ENCODE measurements at regions not wholly inside any gene's neighbourhood (a gene's known extent, or its start where the extent isn't known, plus 50 kb on each side); places are given as distances from the start of the nearest gene placed in this dataset.

- TF ChIP-seq CTCF (IDR thresholded peaks at IDR 0.05) (no peak), POLR2A (IDR thresholded peaks at IDR 0.05) (no peak), EP300 (IDR thresholded peaks at IDR 0.05) (no peak)
Observed at GRCh38 chr2:215638687-215639086, 202.8 kb upstream of the FN1 start.

All from ovary (tissue), 3 donors.